HEK293 (cell line): ENCODE measurements at regions not wholly inside any gene's neighbourhood (a gene's known extent, or its start where the extent isn't known, plus 50 kb on each side); places are given as distances from the start of the nearest gene placed in this dataset.
"Not testable (repeated sequence)": the region's sequence is repeated elsewhere in the genome, so short reads cannot be mapped to it uniquely, and the experiment has no call there.

Experiments used
- CTCF ChIP-seq: fragments of 450-650 bp; formaldehyde crosslinking; IDR thresholded peaks from 2 replicates; pipeline ENCODE4 v1.5.1; 2016; ENCODE audit warnings: missing biosample characterization, missing genetic modification characterization
- HOXD13 ChIP-seq: sonication (generic); formaldehyde crosslinking; IDR thresholded peaks from 2 replicates; pipeline ENCODE4 v1.8.0; 2022; ENCODE audit warnings: missing genetic modification reagents, borderline replicate concordance
- KLF16 ChIP-seq: fragments of 450-650 bp; formaldehyde crosslinking; IDR thresholded peaks from 2 replicates; pipeline ENCODE4 v1.5.1; 2017; ENCODE audit warnings: missing biosample characterization, missing genetic modification characterization
- YY1 ChIP-seq: fragments of 450-650 bp; formaldehyde crosslinking; IDR thresholded peaks from 2 replicates; pipeline ENCODE4 v1.5.1; 2018; ENCODE audit warnings: missing biosample characterization, missing genetic modification characterization
- ZBTB8A ChIP-seq: fragments of 450-650 bp; formaldehyde crosslinking; IDR thresholded peaks from 2 replicates; pipeline ENCODE4 v1.5.1; 2016; ENCODE audit warnings: missing biosample characterization, missing genetic modification characterization
- ZNF510 ChIP-seq: fragments of 450-650 bp; formaldehyde crosslinking; IDR thresholded peaks from 2 replicates; pipeline ENCODE4 v1.5.1; 2018; ENCODE audit warnings: mild to moderate bottlenecking, missing genetic modification characterization, missing biosample characterization; ENCODE audit not compliant: insufficient replicate concordance
- ZNF530 ChIP-seq: fragments of 450-650 bp; formaldehyde crosslinking; IDR thresholded peaks from 2 replicates; pipeline ENCODE4 v1.5.1; 2016; ENCODE audit warnings: low read depth, missing biosample characterization, missing genetic modification characterization
- TF ChIP-seq, protein P1 (sequence below): fragments of 450-650 bp; formaldehyde crosslinking; IDR thresholded peaks from 2 replicates; pipeline ENCODE4 v1.5.1; 2016; ENCODE audit warnings: missing biosample characterization, missing genetic modification characterization

- not testable (repeated sequence) for TF ChIP-seq ZNF530; HOXD13 (CRISPR knock-in tag); YY1; KLF16 (tag by site-specific recombination); CTCF (tag by site-specific recombination); ZBTB8A; ZNF510 (tag by site-specific recombination)
- TF ChIP-seq, protein P1, sequence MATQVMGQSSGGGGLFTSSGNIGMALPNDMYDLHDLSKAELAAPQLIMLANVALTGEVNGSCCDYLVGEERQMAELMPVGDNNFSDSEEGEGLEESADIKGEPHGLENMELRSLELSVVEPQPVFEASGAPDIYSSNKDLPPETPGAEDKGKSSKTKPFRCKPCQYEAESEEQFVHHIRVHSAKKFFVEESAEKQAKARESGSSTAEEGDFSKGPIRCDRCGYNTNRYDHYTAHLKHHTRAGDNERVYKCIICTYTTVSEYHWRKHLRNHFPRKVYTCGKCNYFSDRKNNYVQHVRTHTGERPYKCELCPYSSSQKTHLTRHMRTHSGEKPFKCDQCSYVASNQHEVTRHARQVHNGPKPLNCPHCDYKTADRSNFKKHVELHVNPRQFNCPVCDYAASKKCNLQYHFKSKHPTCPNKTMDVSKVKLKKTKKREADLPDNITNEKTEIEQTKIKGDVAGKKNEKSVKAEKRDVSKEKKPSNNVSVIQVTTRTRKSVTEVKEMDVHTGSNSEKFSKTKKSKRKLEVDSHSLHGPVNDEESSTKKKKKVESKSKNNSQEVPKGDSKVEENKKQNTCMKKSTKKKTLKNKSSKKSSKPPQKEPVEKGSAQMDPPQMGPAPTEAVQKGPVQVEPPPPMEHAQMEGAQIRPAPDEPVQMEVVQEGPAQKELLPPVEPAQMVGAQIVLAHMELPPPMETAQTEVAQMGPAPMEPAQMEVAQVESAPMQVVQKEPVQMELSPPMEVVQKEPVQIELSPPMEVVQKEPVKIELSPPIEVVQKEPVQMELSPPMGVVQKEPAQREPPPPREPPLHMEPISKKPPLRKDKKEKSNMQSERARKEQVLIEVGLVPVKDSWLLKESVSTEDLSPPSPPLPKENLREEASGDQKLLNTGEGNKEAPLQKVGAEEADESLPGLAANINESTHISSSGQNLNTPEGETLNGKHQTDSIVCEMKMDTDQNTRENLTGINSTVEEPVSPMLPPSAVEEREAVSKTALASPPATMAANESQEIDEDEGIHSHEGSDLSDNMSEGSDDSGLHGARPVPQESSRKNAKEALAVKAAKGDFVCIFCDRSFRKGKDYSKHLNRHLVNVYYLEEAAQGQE (tag by site-specific recombination), result not testable (repeated sequence)
These were observed 206.7 kb downstream of the RTP5 start for GRCh38 chr2:242076184-242076583.
